ENCODE measurements at regions not wholly inside any gene's neighbourhood (a gene's known extent, or its start where the extent isn't known, plus 50 kb on each side); places are given as distances from the start of the nearest gene placed in this dataset.
"Not testable (repeated sequence)": the region's sequence is repeated elsewhere in the genome, so short reads cannot be mapped to it uniquely, and the experiment has no call there.

GRCh38 chr15:69876064-69876940, 221.4 kb downstream of the TLE3 start:
- Histone ChIP-seq H3K9me3 (ENCODE audit: control insufficient read depth, insufficient read depth, low read depth, low read length) (no peaks in the 10 kb centered on the region), H3K27ac (ENCODE audit: insufficient read depth, low read length) (no peak overlapping the region), H3K4me2 (ENCODE audit: extremely low read depth, insufficient read depth, low read length) (no peak overlapping the region), H2AFZ (ENCODE audit: low read length) (no peak overlapping the region), H3K4me3 (replicated peaks in 1 of 4; ENCODE audit: control extremely low read depth in 1 of 4, insufficient read depth in 1 of 4, low read depth in 3 of 4, low read length in 4 of 4) (no peak overlapping the region), H4K20me1 (ENCODE audit: control insufficient read depth, extremely low read depth, insufficient read depth, low read length) (no peaks in the 10 kb centered on the region), H3K79me2 (ENCODE audit: control insufficient read depth, insufficient read depth, low read length) (no peaks in the 10 kb centered on the region), H3K36me3 (ENCODE audit: control insufficient read depth, insufficient read depth, low read length) (no peaks in the 10 kb centered on the region), H3K27me3 (ENCODE audit: control insufficient read depth, insufficient read depth, low read length) (peaks cover 2% of the 10 kb centered on the region), H3K9ac (ENCODE audit: insufficient read depth, low read length) (no peak overlapping the region), H3K4me1 (ENCODE audit: control insufficient read depth, extremely low read depth, insufficient read depth, low read length) (no peaks in the 10 kb centered on the region)
- DNase-seq (ENCODE audit: low read depth in 2 of 2), result no peak
- TF ChIP-seq CTCF (conservative IDR thresholded peaks at IDR 0.05 in 1 of 2, IDR thresholded peaks at IDR 0.05 in 1 of 2; ENCODE audit: low read depth in 1 of 2, low read length in 2 of 2) (no peak), EZH2 (IDR thresholded peaks at IDR 0.05; ENCODE audit: low read length, missing control alignments) (no peak)

- not testable (repeated sequence) for H3K36me3 ChIP-seq (ENCODE audit: control insufficient read depth, insufficient read depth, low read length); H3K4me2 ChIP-seq (ENCODE audit: extremely low read depth, insufficient read depth, low read length); DNase-seq (ENCODE audit: low read depth in 2 of 2); H3K4me1 ChIP-seq (ENCODE audit: control insufficient read depth, extremely low read depth, insufficient read depth, low read length); H3K4me3 ChIP-seq (replicated peaks in 1 of 4; ENCODE audit: control extremely low read depth in 1 of 4, insufficient read depth in 1 of 4, low read depth in 3 of 4, low read length in 4 of 4); H2AFZ ChIP-seq (ENCODE audit: low read length); H3K27me3 ChIP-seq (ENCODE audit: control insufficient read depth, insufficient read depth, low read length); H4K20me1 ChIP-seq (ENCODE audit: control insufficient read depth, extremely low read depth, insufficient read depth, low read length); H3K79me2 ChIP-seq (ENCODE audit: control insufficient read depth, insufficient read depth, low read length); H3K27ac ChIP-seq (ENCODE audit: insufficient read depth, low read length); H3K9me3 ChIP-seq (ENCODE audit: control insufficient read depth, insufficient read depth, low read depth, low read length); H3K9ac ChIP-seq (ENCODE audit: insufficient read depth, low read length)
Measured at GRCh38 chr15:69879963-69880362, 217.8 kb downstream of the TLE3 start.

- Histone ChIP-seq H4K20me1 (ENCODE audit: control insufficient read depth, extremely low read depth, insufficient read depth, low read length) (no peaks in the 10 kb centered on the region), H3K36me3 (ENCODE audit: control insufficient read depth, insufficient read depth, low read length) (no peaks in the 10 kb centered on the region), H3K27me3 (ENCODE audit: control insufficient read depth, insufficient read depth, low read length) (peaks cover 5% of the 10 kb centered on the region), H3K4me3 (replicated peaks in 1 of 4; ENCODE audit: control extremely low read depth in 1 of 4, insufficient read depth in 1 of 4, low read depth in 3 of 4, low read length in 4 of 4) (no peak overlapping the region), H3K9me3 (ENCODE audit: control insufficient read depth, insufficient read depth, low read depth, low read length) (no peaks in the 10 kb centered on the region), H3K79me2 (ENCODE audit: control insufficient read depth, insufficient read depth, low read length) (no peaks in the 10 kb centered on the region), H3K4me1 (ENCODE audit: control insufficient read depth, extremely low read depth, insufficient read depth, low read length) (no peaks in the 10 kb centered on the region), H2AFZ (ENCODE audit: low read length) (no peak overlapping the region), H3K9ac (ENCODE audit: insufficient read depth, low read length) (no peak overlapping the region), H3K4me2 (ENCODE audit: extremely low read depth, insufficient read depth, low read length) (no peak overlapping the region), H3K27ac (ENCODE audit: insufficient read depth, low read length) (no peak overlapping the region)
- no peak for DNase-seq (ENCODE audit: low read depth in 2 of 2)
- TF ChIP-seq EZH2 (IDR thresholded peaks at IDR 0.05; ENCODE audit: low read length, missing control alignments) (no peak), CTCF (conservative IDR thresholded peaks at IDR 0.05 in 1 of 2, IDR thresholded peaks at IDR 0.05 in 1 of 2; ENCODE audit: low read depth in 1 of 2, low read length in 2 of 2) (no peak)
Measured at GRCh38 chr15:69880571-69881301, 217.0 kb downstream of the TLE3 start.
